H4 (cell line): ENCODE measurements at regions not wholly inside any gene's neighbourhood (a gene's known extent, or its start where the extent isn't known, plus 50 kb on each side); places are given as distances from the start of the nearest gene placed in this dataset.
A peak's percentile ranks its signal among the peaks of the same experiment; 100 is the strongest.

ENCODE experiments used
- DNase-seq: peaks from one replicate; pipeline ENCODE4 v3.0.0-alpha.2; 2015; ENCODE audit warnings: low spot score

GRCh38 chr1:185645686-185646085 lies 88.5 kb upstream of the HMCN1 start:
- no peak for DNase-seq

- DNase-seq: no peak
Measured at GRCh38 chr1:185645162-185645640, 89.0 kb upstream of the HMCN1 start.

GRCh38 chr1:185644531-185644930 lies 89.7 kb upstream of the HMCN1 start:
- no peak for DNase-seq

DNA sequence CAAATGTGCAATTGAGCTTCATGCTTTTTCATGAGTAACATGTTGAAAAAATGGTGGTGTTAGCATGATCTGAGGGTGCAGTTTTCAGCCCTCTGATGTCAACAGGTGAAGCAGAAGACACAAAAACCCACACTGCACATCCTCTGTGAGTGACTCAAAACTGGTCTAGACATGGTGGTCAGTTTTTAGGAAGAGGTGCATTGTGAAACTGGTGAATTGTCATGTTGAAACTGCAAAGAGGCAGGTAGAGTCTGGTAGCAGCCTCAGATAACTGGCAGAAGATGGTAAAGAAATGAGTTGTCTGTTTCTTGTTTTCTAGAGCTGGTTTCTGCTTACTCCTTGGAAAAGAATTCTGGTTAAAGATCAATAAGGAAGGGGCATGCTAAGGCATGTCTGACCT lies 97.3 kb upstream of the HMCN1 start:
- DNase-seq: no peak

DNA sequence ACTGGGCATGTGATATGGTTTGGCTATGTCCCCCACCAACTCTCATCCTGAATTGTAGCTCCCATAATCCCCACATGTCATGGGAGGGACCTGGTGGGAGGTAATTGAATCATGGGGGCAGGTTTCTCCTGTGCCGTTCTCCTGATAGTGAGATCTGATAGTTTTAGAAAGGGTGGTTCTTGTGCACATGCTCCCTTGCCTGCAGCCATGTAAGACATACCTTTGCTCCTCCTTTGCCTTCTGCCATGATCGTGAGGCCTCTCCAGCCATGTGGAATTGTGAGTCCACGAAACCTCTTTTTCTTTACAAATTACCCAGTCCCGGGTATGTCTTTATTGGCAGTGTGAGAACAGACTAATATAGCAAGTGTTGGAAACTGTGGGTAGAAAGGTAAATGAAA lies 99.5 kb upstream of the HMCN1 start:
- DNase-seq: no peak

- DNase-seq: peak; percentile 48
Measured at GRCh38 chr1:185632659-185633423, 101.3 kb upstream of the HMCN1 start.

- no peak for DNase-seq
Measured at GRCh38 chr1:185631843-185632242, 102.3 kb upstream of the HMCN1 start.

- no peak for DNase-seq
Measured at GRCh38 chr1:185627761-185628501, 106.3 kb upstream of the HMCN1 start.

GRCh38 chr1:185627171-185627570 lies 107.0 kb upstream of the HMCN1 start:
- DNase-seq: peak; percentile 28

DNA sequence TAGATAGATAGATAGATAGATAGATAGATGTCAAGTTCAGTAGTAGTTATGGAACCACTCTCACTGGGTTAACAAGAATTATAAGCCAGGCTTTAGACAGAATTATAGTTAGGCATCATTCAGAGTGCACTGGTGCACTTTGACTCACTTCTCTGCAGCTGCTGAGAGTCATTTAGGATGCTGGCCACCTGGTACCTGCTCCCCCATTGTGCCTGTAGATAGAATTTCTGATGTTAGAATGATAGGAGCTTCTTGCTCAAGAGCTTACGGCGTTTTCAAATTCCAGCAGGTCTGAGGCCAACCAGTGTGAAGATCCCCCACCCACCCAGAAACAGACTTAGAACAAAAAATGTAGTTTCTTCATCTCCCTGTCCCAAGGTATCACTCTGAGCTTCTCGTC lies 107.8 kb upstream of the HMCN1 start:
- DNase-seq: no peak

DNA sequence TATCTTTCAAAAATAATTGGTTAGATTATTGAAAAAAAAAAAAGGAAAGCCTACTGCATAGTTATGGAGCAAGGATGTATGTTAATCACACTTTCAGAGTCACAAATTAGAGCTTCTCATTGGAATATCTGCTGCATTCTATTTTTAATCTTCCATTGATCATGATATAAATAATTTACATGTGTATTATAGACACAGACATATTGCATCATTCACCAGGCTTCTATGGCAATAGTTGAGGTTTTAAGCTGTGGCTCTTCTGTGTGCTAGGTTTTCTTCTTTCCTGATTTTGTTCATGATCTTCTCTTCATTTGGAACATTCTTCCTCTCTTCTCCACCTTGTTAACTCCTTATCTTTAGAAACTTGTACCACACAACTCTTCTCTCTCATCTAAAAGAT lies 123.2 kb upstream of the HMCN1 start:
- no peak for DNase-seq

DNA sequence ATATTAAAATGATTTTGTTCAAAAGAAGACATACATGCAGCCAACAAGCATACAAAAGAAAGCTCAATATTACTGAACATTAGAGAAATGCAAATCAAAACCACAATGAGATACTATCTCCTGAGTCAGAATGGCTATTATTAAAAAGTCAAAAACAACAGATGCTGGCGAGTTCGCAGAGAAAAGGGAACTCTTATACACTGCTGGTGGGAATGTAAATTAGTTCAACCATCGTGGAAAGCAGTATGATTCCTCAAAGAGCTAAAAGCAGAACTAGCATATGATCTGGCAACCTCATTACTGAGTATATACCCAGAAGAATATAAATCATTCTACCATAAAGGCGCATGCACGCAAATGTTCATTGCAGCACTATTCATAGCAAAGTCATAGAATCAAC lies 126.0 kb upstream of the HMCN1 start:
- DNase-seq: no peak

DNA sequence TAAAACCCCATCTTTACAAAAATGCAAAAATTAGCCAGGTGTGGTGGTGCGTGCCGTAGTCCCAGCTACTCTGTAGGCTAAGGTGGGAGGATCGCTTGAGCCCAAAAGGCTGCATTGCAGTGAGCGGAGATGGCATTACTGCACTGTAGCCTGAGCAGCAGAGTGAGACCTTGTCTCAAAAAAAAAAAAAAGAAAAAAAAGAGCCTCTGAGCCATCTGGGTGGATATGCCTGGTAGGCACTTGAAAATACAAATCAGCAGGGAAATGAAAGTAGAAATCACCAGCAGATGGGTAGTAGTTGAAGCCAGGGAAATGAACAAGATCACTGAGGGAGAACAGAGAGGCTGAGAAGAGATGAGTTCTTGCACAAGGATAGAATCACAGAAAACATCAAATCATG lies 131.0 kb upstream of the HMCN1 start:
- DNase-seq: no peak

DNA sequence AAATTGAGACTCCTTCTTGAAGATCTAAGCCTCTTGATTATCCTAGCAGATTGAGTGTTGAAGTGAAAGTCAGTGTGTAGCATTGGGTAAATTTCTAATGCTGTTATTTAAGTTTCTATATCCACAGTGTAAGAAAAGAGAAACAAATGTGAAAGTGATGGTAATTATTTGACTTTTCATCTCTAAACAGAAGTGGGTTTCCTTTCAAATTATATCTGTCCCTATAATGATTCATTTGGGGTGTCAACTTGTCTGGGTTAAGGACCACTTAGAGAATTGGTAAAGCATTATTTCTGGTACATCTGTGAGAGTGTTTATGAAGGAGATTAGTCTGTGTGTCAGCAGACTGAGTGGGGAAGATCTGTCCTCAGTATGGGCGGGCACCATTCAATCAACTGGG lies 133.0 kb upstream of the HMCN1 start:
- no peak for DNase-seq

DNA sequence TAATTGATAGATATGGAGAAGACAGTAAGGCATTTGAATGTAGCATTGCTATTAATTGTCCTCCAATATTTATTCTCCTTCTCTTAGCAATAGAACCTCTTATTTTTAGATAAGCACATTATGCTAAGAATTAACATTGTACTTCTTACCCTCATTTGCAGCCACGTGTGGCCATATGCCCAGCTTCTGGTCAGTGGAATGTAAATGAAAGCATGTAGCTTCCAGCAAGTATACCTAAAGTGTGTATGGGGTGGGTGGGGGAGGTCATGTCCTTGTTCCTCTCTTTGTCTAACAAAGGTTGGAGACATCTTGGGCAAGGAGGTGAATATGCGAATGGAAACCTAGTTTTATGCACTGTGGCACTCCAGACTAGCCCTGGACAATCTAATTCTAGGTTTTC lies 133.6 kb upstream of the HMCN1 start:
- DNase-seq: no peak

GRCh38 chr1:185598332-185598731 lies 135.9 kb upstream of the HMCN1 start:
- DNase-seq: no peak

DNA sequence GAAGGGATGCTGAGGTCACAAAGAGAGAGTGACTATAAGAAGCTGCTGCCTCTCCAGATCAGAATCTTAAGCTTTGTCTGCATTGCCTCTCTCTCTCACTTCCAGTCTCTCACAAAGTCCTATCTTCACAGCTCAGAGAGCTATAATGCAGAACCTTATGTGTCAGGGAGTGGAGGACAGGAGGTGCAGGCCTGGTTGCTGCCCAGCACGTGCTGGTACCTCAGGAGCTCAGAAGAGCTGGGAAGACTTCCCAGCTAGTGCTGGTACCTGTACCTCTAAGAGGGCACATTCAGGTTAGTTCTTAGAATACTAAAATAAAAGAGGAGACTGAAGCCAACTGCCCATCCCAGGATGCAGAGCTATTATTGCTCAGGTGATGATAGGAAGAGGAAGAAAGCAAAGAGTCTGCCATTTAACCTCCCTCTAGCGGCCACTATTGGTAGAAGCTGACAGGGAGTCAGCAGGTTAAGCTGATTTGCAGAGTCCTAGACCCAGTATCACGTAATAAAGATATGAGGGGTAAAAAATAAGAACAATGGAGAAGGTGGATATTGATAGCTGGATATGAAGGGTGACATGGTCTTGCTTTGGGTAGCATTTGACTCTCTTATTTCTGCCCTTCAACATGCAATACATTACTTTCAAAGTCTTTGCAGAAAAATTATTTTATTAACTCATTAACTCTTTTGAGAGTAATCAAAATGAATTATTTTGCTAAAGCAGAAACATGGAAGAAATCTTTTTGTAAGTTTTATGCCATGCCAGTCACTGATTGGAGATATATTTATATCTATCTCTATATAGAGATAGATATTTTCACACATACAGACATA lies 138.1 kb upstream of the HMCN1 start:
- DNase-seq: peak; percentile 30

DNA sequence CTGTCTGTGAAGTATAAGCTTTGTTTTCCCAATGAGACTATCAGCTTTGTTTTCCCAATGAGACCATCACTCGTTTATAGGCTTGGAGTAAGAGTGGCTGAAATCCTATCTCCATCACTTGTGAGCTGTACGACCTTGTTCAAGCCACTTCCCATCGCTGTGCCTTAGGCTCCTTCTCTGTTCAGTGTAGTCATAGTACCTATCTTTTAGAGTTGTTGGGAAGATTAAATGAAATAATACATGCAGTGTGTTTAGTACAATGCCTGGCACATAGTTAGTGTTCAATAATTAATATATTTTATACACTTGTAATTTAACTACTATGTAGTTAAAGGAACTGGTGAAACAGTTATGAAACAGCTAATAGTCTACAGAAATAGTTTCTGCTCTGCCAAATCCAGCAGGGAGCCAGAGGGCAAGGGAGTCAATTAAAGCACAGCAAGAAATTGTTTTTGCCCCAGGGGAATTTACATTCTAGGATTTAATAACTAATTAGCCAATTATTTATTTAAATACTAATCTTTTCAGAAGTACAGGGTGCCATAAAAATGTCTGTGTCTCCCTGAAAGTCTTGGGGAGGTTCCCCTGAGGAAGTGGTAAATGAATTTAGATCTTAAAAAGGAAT lies 139.3 kb upstream of the HMCN1 start:
- DNase-seq: no peak

DNA sequence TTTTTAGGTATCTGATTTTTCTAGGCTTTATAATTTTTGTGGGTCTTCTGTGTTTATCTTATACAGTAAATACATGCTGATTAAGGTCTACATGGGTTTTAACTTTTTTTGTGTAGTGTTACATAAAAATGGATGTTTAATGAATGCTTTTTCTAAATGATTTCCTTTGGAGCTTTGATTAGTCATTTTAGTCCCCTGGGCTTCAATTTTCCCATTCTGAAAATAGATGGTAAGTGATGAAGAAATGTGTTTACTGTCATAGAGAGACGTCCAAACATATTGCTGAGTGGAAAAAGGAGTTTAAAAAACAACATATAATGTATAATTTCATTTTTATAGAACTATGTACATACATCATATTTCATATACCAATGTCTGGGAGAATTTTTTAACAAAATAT lies 140.9 kb upstream of the HMCN1 start:
- no peak for DNase-seq

DNA sequence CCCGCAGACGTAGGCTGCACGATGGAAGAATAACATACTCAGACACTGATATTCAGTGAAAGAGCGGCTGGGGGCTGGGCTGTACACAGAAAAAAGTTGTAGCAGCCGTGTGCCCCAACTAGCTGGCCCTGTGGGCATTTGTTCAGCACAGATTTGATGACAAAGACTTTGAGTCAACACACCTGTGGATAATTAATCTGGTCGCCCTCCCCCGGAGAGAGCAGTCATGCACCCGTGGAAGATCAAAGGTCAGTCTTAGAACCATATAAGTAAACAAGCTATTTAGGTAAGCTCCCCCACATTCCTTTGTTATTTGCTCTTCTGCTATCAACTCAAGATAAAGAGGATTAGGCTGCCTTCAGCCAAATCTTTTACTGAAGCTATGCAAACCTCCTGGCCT lies 148.4 kb upstream of the HMCN1 start:
- DNase-seq: no peak

DNA sequence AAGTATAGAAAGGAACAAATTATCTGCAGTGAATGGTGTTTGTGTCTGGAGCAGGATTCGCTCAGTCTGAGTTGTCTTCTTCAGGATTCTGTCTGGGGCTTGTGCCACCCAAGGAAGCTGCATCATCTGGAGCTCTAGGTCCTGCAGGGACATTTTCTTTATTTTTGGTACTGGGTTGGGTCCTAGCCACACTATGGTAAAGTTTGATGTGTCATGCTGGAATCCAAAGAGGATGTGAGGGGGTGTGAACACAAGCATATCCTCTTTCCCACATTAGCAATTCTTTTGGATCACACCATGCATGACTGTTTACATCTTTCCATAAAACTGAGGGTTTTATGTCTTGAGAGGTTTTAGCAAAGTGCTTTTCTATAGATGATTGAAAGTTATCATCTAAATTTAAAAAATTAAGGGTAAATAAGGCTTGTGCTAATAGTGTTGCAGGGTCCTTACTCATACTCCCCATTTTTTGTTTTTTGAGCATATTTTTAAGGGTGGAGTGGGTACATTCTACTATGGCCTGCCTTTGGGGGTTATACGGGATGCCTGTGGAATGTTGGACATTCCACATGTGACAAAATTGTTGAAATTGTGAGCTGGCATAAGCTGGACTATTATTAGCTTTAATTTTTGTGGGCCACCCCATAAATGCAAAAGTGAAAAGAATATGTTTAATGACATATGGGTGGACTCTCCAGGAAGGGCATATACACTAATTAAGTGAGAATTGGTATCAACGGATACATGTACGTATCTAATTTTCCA lies 152.0 kb upstream of the HMCN1 start:
- no peak for DNase-seq
